ENCODE measurements at regions not wholly inside any gene's neighbourhood (a gene's known extent, or its start where the extent isn't known, plus 50 kb on each side); places are given as distances from the start of the nearest gene placed in this dataset.

DNA sequence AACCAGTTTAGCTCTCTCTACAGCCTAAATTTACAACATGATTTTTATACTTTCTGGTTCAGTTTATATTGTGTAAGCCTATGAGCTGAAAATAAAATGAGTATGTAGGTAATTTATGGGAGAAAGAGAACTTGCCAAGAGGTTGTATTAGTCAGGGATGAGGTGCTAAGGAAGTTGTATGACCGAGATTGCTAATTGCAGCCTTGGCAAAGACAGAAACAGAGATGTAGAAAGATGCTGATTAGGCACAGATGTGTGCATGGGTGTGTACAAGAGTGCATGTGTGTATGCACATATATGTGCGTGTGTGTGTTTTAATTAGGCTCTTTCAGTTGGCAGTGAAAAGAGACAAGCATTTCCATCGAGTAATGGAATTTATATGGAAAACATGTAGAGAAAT lies 213.9 kb downstream of the FBXO15 start:
- Histone ChIP-seq H3K36me3 (ENCODE audit: control insufficient read depth in 1 of 2, insufficient read depth in 2 of 2, low read length in 2 of 2) (no peaks in the 10 kb centered on the region), H2AK5ac (ENCODE audit: low read length) (no peak overlapping the region), H3K27me3 (ENCODE audit: insufficient read depth, low read length) (no peaks in the 10 kb centered on the region), H3K14ac (ENCODE audit: low read length) (no peak overlapping the region), H3K4me3 (ENCODE audit: low read depth, low read length) (no peak overlapping the region), H3K9me3 (ENCODE audit: insufficient read depth, low read depth, low read length) (peaks cover under 1% of the 10 kb centered on the region), H3K27ac (ENCODE audit: low read depth, low read length) (no peak overlapping the region), H4K12ac (ENCODE audit: low read depth, low read length) (no peak overlapping the region), H3K79me2 (ENCODE audit: control insufficient read depth, insufficient read depth, low read length, poor library complexity) (no peaks in the 10 kb centered on the region), H3K4me1 (ENCODE audit: control insufficient read depth in 1 of 2, insufficient read depth in 2 of 2, low read length in 2 of 2) (no peaks in the 10 kb centered on the region), H3K18ac (ENCODE audit: low read length) (no peak overlapping the region), H3K23ac (ENCODE audit: low read length) (no peak overlapping the region), H3K79me1 (ENCODE audit: low read length) (no peaks in the 10 kb centered on the region), H2AFZ (ENCODE audit: insufficient read depth, low read length, poor library complexity) (no peak overlapping the region), H4K91ac (ENCODE audit: low read depth, low read length) (no peak overlapping the region), H2BK12ac (ENCODE audit: low read length) (no peak overlapping the region), H3K4me2 (ENCODE audit: low read length) (no peak overlapping the region), H3K9ac (ENCODE audit: low read length) (no peak overlapping the region), H4K8ac (ENCODE audit: low read depth, low read length) (no peak overlapping the region), H2BK5ac (ENCODE audit: low read depth, low read length, poor library complexity) (no peak overlapping the region), H3K4ac (ENCODE audit: low read depth, low read length) (no peak overlapping the region), H2BK120ac (ENCODE audit: insufficient read depth, low read length, poor library complexity) (no peak overlapping the region)
- no peak for DNase-seq
- no CpG with 5 or more reads among the region's 3 CpGs for WGBS (ENCODE audit: extremely low coverage, insufficient coverage, insufficient read length)

DNA sequence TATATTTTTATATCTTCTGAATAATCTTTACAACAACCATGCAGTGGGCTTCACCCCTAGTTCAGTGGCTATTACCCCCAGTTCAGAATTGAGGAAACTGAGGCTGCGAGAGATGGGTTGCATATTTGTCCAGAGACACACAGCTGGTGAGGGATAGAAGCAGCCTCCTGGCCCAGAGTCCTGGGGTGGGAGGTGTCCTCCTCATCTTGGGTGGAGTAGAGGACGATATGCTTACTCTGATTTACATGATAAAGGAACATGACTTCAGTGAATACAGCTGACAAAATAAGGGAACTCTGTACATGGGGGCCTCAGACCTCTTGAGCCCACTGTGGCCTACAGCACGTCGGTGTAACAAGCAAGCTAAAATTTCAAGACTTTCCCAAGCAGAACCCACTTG lies 214.7 kb downstream of the FBXO15 start:
- Histone ChIP-seq H3K27ac (ENCODE audit: low read depth, low read length) (no peak overlapping the region), H2BK12ac (ENCODE audit: low read length) (no peak overlapping the region), H3K27me3 (ENCODE audit: insufficient read depth, low read length) (no peaks in the 10 kb centered on the region), H3K4me2 (ENCODE audit: low read length) (no peak overlapping the region), H4K12ac (ENCODE audit: low read depth, low read length) (no peak overlapping the region), H4K8ac (ENCODE audit: low read depth, low read length) (no peak overlapping the region), H2AK5ac (ENCODE audit: low read length) (no peak overlapping the region), H2BK120ac (ENCODE audit: insufficient read depth, low read length, poor library complexity) (no peak overlapping the region), H3K4ac (ENCODE audit: low read depth, low read length) (no peak overlapping the region), H3K4me1 (ENCODE audit: control insufficient read depth in 1 of 2, insufficient read depth in 2 of 2, low read length in 2 of 2) (no peaks in the 10 kb centered on the region), H3K23ac (ENCODE audit: low read length) (no peak overlapping the region), H3K4me3 (ENCODE audit: low read depth, low read length) (no peak overlapping the region), H3K36me3 (ENCODE audit: control insufficient read depth in 1 of 2, insufficient read depth in 2 of 2, low read length in 2 of 2) (no peaks in the 10 kb centered on the region), H4K91ac (ENCODE audit: low read depth, low read length) (no peak overlapping the region), H3K14ac (ENCODE audit: low read length) (no peak overlapping the region), H3K18ac (ENCODE audit: low read length) (no peak overlapping the region), H3K9me3 (ENCODE audit: insufficient read depth, low read depth, low read length) (no peaks in the 10 kb centered on the region), H3K9ac (ENCODE audit: low read length) (no peak overlapping the region), H3K79me2 (ENCODE audit: control insufficient read depth, insufficient read depth, low read length, poor library complexity) (no peaks in the 10 kb centered on the region), H2AFZ (ENCODE audit: insufficient read depth, low read length, poor library complexity) (no peak overlapping the region), H2BK5ac (ENCODE audit: low read depth, low read length, poor library complexity) (no peak overlapping the region), H3K79me1 (ENCODE audit: low read length) (no peaks in the 10 kb centered on the region)
- DNase-seq, result no peak
- WGBS (ENCODE audit: extremely low coverage, insufficient coverage, insufficient read length), result no CpG with 5 or more reads among the region's 4 CpGs

- Histone ChIP-seq H3K79me2 (ENCODE audit: control insufficient read depth, insufficient read depth, low read length, poor library complexity) (no peaks in the 10 kb centered on the region), H2BK12ac (ENCODE audit: low read length) (no peak overlapping the region), H3K36me3 (ENCODE audit: control insufficient read depth in 1 of 2, insufficient read depth in 2 of 2, low read length in 2 of 2) (no peaks in the 10 kb centered on the region), H3K27ac (ENCODE audit: low read depth, low read length) (no peak overlapping the region), H3K4me3 (ENCODE audit: low read depth, low read length) (no peak overlapping the region), H2BK120ac (ENCODE audit: insufficient read depth, low read length, poor library complexity) (no peak overlapping the region), H3K9me3 (ENCODE audit: insufficient read depth, low read depth, low read length) (no peaks in the 10 kb centered on the region), H3K14ac (ENCODE audit: low read length) (no peak overlapping the region), H3K4me2 (ENCODE audit: low read length) (no peak overlapping the region), H3K27me3 (ENCODE audit: insufficient read depth, low read length) (no peaks in the 10 kb centered on the region), H2AK5ac (ENCODE audit: low read length) (no peak overlapping the region), H2AFZ (ENCODE audit: insufficient read depth, low read length, poor library complexity) (no peak overlapping the region), H2BK5ac (ENCODE audit: low read depth, low read length, poor library complexity) (no peak overlapping the region), H3K4ac (ENCODE audit: low read depth, low read length) (no peak overlapping the region), H4K91ac (ENCODE audit: low read depth, low read length) (no peak overlapping the region), H3K18ac (ENCODE audit: low read length) (no peak overlapping the region), H3K23ac (ENCODE audit: low read length) (no peak overlapping the region), H4K12ac (ENCODE audit: low read depth, low read length) (no peak overlapping the region), H3K9ac (ENCODE audit: low read length) (no peak overlapping the region), H3K79me1 (ENCODE audit: low read length) (no peaks in the 10 kb centered on the region), H3K4me1 (ENCODE audit: control insufficient read depth in 1 of 2, insufficient read depth in 2 of 2, low read length in 2 of 2) (no peaks in the 10 kb centered on the region), H4K8ac (ENCODE audit: low read depth, low read length) (no peak overlapping the region)
- DNase-seq, result no peak
- no CpG with 5 or more reads among the region's 2 CpGs for WGBS (ENCODE audit: extremely low coverage, insufficient coverage, insufficient read length)
These were observed 220.1 kb downstream of the FBXO15 start for GRCh38 chr18:73927496-73927895.

- H3K9me3 ChIP-seq (ENCODE audit: insufficient read depth, low read depth, low read length), result no peaks in the 10 kb centered on the region
- H3K27ac ChIP-seq (ENCODE audit: low read depth, low read length), result no peak overlapping the region
- no peaks in the 10 kb centered on the region for H3K79me1 ChIP-seq (ENCODE audit: low read length)
- no peak for DNase-seq
- no peak overlapping the region for H3K23ac ChIP-seq (ENCODE audit: low read length)
- no peak overlapping the region for H2AK5ac ChIP-seq (ENCODE audit: low read length)
- no peak overlapping the region for H4K8ac ChIP-seq (ENCODE audit: low read depth, low read length)
- no peak overlapping the region for H3K9ac ChIP-seq (ENCODE audit: low read length)
- H2BK12ac ChIP-seq (ENCODE audit: low read length), result no peak overlapping the region
- H3K4me1 ChIP-seq (ENCODE audit: control insufficient read depth in 1 of 2, insufficient read depth in 2 of 2, low read length in 2 of 2), result no peaks in the 10 kb centered on the region
- no peak overlapping the region for H3K4me2 ChIP-seq (ENCODE audit: low read length)
- no peak overlapping the region for H3K4ac ChIP-seq (ENCODE audit: low read depth, low read length)
- no peak overlapping the region for H3K18ac ChIP-seq (ENCODE audit: low read length)
- no peaks in the 10 kb centered on the region for H3K27me3 ChIP-seq (ENCODE audit: insufficient read depth, low read length)
- WGBS (ENCODE audit: extremely low coverage, insufficient coverage, insufficient read length), result no CpG with 5 or more reads among the region's 3 CpGs
- no peak overlapping the region for H3K14ac ChIP-seq (ENCODE audit: low read length)
- H3K79me2 ChIP-seq (ENCODE audit: control insufficient read depth, insufficient read depth, low read length, poor library complexity), result no peaks in the 10 kb centered on the region
- no peak overlapping the region for H3K4me3 ChIP-seq (ENCODE audit: low read depth, low read length)
- no peak overlapping the region for H2BK5ac ChIP-seq (ENCODE audit: low read depth, low read length, poor library complexity)
- no peak overlapping the region for H2AFZ ChIP-seq (ENCODE audit: insufficient read depth, low read length, poor library complexity)
- H3K36me3 ChIP-seq (ENCODE audit: control insufficient read depth in 1 of 2, insufficient read depth in 2 of 2, low read length in 2 of 2), result no peaks in the 10 kb centered on the region
- H4K12ac ChIP-seq (ENCODE audit: low read depth, low read length), result no peak overlapping the region
- no peak overlapping the region for H2BK120ac ChIP-seq (ENCODE audit: insufficient read depth, low read length, poor library complexity)
- no peak overlapping the region for H4K91ac ChIP-seq (ENCODE audit: low read depth, low read length)
These were observed 222.8 kb downstream of the FBXO15 start for GRCh38 chr18:73924836-73925235.

Data from trophoblast cell (in vitro differentiated cells and primary cell).